Mesenchymal stem cell (in vitro differentiated cells and primary cell): ENCODE measurements at regions not wholly inside any gene's neighbourhood (a gene's known extent, or its start where the extent isn't known, plus 50 kb on each side); places are given as distances from the start of the nearest gene placed in this dataset.
A peak's percentile ranks its signal among the peaks of the same experiment; 100 is the strongest.

Source experiments
- DNase-seq: peaks from one replicate; pipeline ENCODE4 v3.0.0-alpha.2; 2013
- H2AFZ ChIP-seq: one replicate; pipeline ENCODE4 v1.6.1; 2013; ENCODE audit warnings: low read depth, mild to moderate bottlenecking, control low read depth, inconsistent platforms, low read length, moderate library complexity
- H2AK5ac ChIP-seq: 2 replicates; pipeline ENCODE4 v1.6.1; 2013; ENCODE audit warnings: low read length, moderate library complexity, mild to moderate bottlenecking, inconsistent platforms; ENCODE audit not compliant: severe bottlenecking
- H2BK120ac ChIP-seq: one replicate; pipeline ENCODE4 v1.6.1; 2013; ENCODE audit warnings: low read depth, mild to moderate bottlenecking, inconsistent platforms, low read length, moderate library complexity
- H2BK12ac ChIP-seq, 2 experiments: one replicate each; pipeline ENCODE4 v1.6.1; 2013; ENCODE audit warnings: inconsistent platforms in 2 of 2, low read length in 2 of 2, mild to moderate bottlenecking in 2 of 2, moderate library complexity in 2 of 2, control low read depth in 1 of 2
- H2BK15ac ChIP-seq: one replicate; pipeline ENCODE4 v1.6.1; 2013; ENCODE audit warnings: mild to moderate bottlenecking, low read depth, inconsistent platforms; ENCODE audit not compliant: poor library complexity, severe bottlenecking
- H2BK5ac ChIP-seq: 2 replicates; pipeline ENCODE4 v1.6.1; 2013; ENCODE audit warnings: low read depth, mild to moderate bottlenecking, low read length, control low read depth, inconsistent platforms; ENCODE audit not compliant: poor library complexity, severe bottlenecking
- H3K14ac ChIP-seq, 2 experiments: one replicate each; pipeline ENCODE4 v1.6.1; 2013; ENCODE audit warnings: inconsistent platforms in 2 of 2, low read length in 2 of 2, control low read depth in 1 of 2, mild to moderate bottlenecking in 1 of 2, moderate library complexity in 1 of 2
- H3K18ac ChIP-seq, 2 experiments: one replicate each; pipeline ENCODE4 v1.6.1; 2013; ENCODE audit warnings: inconsistent platforms in 2 of 2, low read length in 2 of 2, control low read depth in 1 of 2, low read depth in 1 of 2, mild to moderate bottlenecking in 1 of 2
- H3K23ac ChIP-seq, 2 experiments: one replicate each; pipeline ENCODE4 v1.6.1; 2013; ENCODE audit warnings: inconsistent platforms in 2 of 2, low read length in 2 of 2, mild to moderate bottlenecking in 2 of 2, moderate library complexity in 2 of 2, control low read depth in 1 of 2
- H3K27ac ChIP-seq: 2 replicates; pipeline ENCODE4 v1.5.1; 2013; ENCODE audit warnings: mild to moderate bottlenecking, moderate library complexity, low read length, control low read depth, inconsistent platforms; ENCODE audit not compliant: poor library complexity, severe bottlenecking
- H3K27me3 ChIP-seq, 2 experiments: 2 replicates each; pipeline versions ENCODE4 v1.6.1 to v1.7.0; 2013; ENCODE audit warnings: low read length in 2 of 2, mild to moderate bottlenecking in 2 of 2, moderate library complexity in 2 of 2, control low read depth in 1 of 2, inconsistent platforms in 1 of 2; ENCODE audit not compliant: control insufficient read depth in 1 of 2, insufficient read depth in 1 of 2
- H3K36me3 ChIP-seq, 2 experiments: 2 replicates each; pipeline versions ENCODE4 v1.6.1 to v1.7.0; 2013; ENCODE audit warnings: low read length in 2 of 2, control low read depth in 1 of 2, inconsistent platforms in 1 of 2, low read depth in 1 of 2, mild to moderate bottlenecking in 1 of 2; ENCODE audit not compliant: insufficient read depth in 2 of 2, control insufficient read depth in 1 of 2
- H3K4ac ChIP-seq, 2 experiments: one replicate each; pipeline ENCODE4 v1.6.1; 2013; ENCODE audit warnings: inconsistent platforms in 2 of 2, low read length in 2 of 2, mild to moderate bottlenecking in 2 of 2, moderate library complexity in 2 of 2, control low read depth in 1 of 2, low read depth in 1 of 2
- H3K4me1 ChIP-seq: 2 replicates; pipeline ENCODE4 v1.6.1; 2013; ENCODE audit warnings: low read depth, low read length, control low read depth; ENCODE audit not compliant: control insufficient read depth, insufficient read depth
- H3K4me2 ChIP-seq: 2 replicates; pipeline ENCODE4 v1.6.1; 2013; ENCODE audit warnings: low read length, mild to moderate bottlenecking, inconsistent platforms; ENCODE audit not compliant: poor library complexity, severe bottlenecking
- H3K4me3 ChIP-seq, 2 experiments: 2 replicates each; pipeline versions ENCODE4 v1.5.1 to v1.7.0; 2013; ENCODE audit warnings: low read length in 2 of 2, mild to moderate bottlenecking in 2 of 2, control low read depth in 1 of 2, low read depth in 1 of 2; ENCODE audit not compliant: insufficient read depth in 1 of 2
- H3K79me1 ChIP-seq: replicated peaks from 2 replicates; pipeline ENCODE4 v1.6.1; 2013; ENCODE audit warnings: mild to moderate bottlenecking, control low read depth, low read length, inconsistent platforms; ENCODE audit not compliant: poor library complexity, severe bottlenecking
- H3K9ac ChIP-seq: 2 replicates; pipeline ENCODE4 v1.7.0; 2013; ENCODE audit warnings: mild to moderate bottlenecking, low read length, moderate library complexity
- H3K9me3 ChIP-seq: 2 replicates; pipeline ENCODE4 v1.7.0; 2013; ENCODE audit warnings: mild to moderate bottlenecking, low read length; ENCODE audit not compliant: control insufficient read depth
- H4K8ac ChIP-seq: one replicate; pipeline ENCODE4 v1.6.1; 2013; ENCODE audit warnings: inconsistent platforms, mild to moderate bottlenecking, low read length, moderate library complexity
- H4K91ac ChIP-seq: one replicate; pipeline ENCODE4 v1.6.1; 2013; ENCODE audit warnings: mild to moderate bottlenecking, low read length, inconsistent platforms
- WGBS: methylation state at CpG from one replicate; pipeline ENCODE4 v1.1.7; 2013; ENCODE audit warnings: mixed read lengths; 5-methylcytosine and 5-hydroxymethylcytosine counted together

- no peak overlapping the region for H4K91ac ChIP-seq
- WGBS, result 96% methylated on average over 6 of the region's 6 CpGs
- no peak overlapping the region for H3K4ac ChIP-seq
- H3K18ac ChIP-seq, result no peak overlapping the region
- no peak overlapping the region for H2BK15ac ChIP-seq
- no peak overlapping the region for H2BK5ac ChIP-seq
- H2BK120ac ChIP-seq, result no peak overlapping the region
- H3K4me3 ChIP-seq, result no peak overlapping the region
- no peak overlapping the region for H3K27ac ChIP-seq
- H2BK12ac ChIP-seq, result no peak overlapping the region
- H3K14ac ChIP-seq, result no peak overlapping the region
- H4K8ac ChIP-seq, result no peak overlapping the region
- no peak overlapping the region for H2AK5ac ChIP-seq
- H3K36me3 ChIP-seq, result no peaks in the 10 kb centered on the region
- H3K9me3 ChIP-seq, result peaks cover 8% of the 10 kb centered on the region
- peaks cover 8% of the 10 kb centered on the region for H3K4me1 ChIP-seq
- no peak overlapping the region for H3K9ac ChIP-seq
- DNase-seq, result no peak
- no peak overlapping the region for H2AFZ ChIP-seq
- no peaks in the 10 kb centered on the region for H3K27me3 ChIP-seq
- H3K79me1 ChIP-seq, result no peaks in the 10 kb centered on the region
- no peak overlapping the region for H3K23ac ChIP-seq
- H3K4me2 ChIP-seq, result no peak overlapping the region
Measured at GRCh38 chr3:15977598-15978232, 179.9 kb upstream of the ANKRD28 start.

DNA sequence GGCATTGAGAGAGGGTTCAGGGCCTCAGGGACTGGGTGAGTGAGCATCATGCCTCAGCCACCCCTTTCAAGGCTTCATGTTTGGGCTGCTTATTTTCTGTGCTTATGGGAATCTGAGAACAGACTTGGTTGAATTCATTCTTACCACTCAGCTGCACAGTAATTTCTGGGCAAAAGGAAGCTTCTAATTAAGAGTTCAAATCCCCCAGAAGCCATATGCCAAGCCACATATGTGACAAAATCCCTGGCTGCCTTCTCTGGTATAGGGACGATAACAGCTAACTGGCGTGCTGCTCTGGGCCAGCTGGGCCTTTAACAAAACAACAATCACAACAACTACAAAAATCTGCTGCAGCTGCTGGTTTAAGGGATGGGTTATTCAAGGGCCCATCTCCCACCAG lies 181.0 kb upstream of the ANKRD28 start:
- Histone ChIP-seq H3K4me2 (no peak overlapping the region), H4K8ac (no peak overlapping the region), H2BK120ac (no peak overlapping the region), H3K18ac (no peak overlapping the region), H2BK15ac (no peak overlapping the region), H3K9ac (no peak overlapping the region), H2BK5ac (no peak overlapping the region), H3K4me3 (no peak overlapping the region), H3K14ac (no peak overlapping the region), H4K91ac (no peak overlapping the region), H3K4ac (no peak overlapping the region), H3K9me3 (peaks cover 8% of the 10 kb centered on the region), H3K23ac (no peak overlapping the region), H2AFZ (no peak overlapping the region), H3K4me1 (peaks cover 11% of the 10 kb centered on the region), H3K79me1 (no peaks in the 10 kb centered on the region), H2BK12ac (no peak overlapping the region), H3K27ac (no peak overlapping the region), H3K36me3 (no peaks in the 10 kb centered on the region), H2AK5ac (peak overlapping the region; percentile 22), H3K27me3 (no peaks in the 10 kb centered on the region)
- 100% methylated on average over 2 of the region's 2 CpGs for WGBS
- DNase-seq, result no peak

DNA sequence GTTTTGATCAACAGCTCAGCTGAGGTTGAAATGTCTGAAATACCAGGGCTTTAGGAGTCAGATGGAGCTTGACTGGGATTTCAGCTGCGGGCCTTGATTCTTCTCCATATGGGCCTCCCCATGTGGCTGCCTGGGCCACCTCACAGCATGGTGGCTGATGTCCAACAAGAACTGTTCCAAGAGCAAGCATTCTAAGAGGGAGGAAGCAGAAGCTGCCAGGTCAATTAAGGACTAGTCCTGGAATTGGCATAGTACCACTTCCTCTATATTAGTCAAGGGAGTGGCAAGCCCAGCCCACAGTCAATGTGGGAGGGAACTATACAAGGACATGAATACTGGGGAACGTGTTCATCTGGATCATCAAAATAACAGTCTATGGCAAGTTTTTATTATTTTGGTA lies 181.7 kb upstream of the ANKRD28 start:
- Histone ChIP-seq H3K36me3 (no peaks in the 10 kb centered on the region), H3K4me3 (no peak overlapping the region), H2BK12ac (no peak overlapping the region), H3K18ac (no peak overlapping the region), H3K23ac (no peak overlapping the region), H2AK5ac (no peak overlapping the region), H2AFZ (no peak overlapping the region), H3K79me1 (no peaks in the 10 kb centered on the region), H3K27ac (no peak overlapping the region), H2BK5ac (no peak overlapping the region), H3K4me1 (peaks cover 11% of the 10 kb centered on the region), H3K4ac (no peak overlapping the region), H4K8ac (no peak overlapping the region), H2BK120ac (no peak overlapping the region), H2BK15ac (no peak overlapping the region), H4K91ac (no peak overlapping the region), H3K14ac (no peak overlapping the region), H3K4me2 (no peak overlapping the region), H3K9me3 (peaks cover 8% of the 10 kb centered on the region), H3K9ac (no peak overlapping the region), H3K27me3 (no peaks in the 10 kb centered on the region)
- 100% methylated on average over 2 of the region's 2 CpGs for WGBS
- no peak for DNase-seq

DNA sequence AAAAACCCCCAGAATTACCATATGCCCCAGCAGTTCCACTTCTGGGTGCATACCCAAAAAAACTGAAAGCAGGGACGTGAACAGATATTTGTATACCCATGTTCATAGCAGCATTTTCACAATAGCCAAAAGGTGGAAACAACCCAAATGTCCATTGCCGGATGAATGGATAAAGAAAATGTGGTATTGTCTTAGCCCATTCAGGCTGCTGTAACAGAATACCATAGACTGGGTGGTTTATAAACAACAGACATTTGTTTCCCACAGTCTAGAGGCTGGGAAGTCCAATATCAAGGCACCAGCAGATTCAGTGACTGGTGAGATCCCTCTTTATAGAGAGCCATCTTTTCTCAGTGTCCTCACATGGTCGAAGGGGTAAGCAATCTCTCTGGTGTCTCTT lies 182.1 kb upstream of the ANKRD28 start:
- Histone ChIP-seq H3K27me3 (no peaks in the 10 kb centered on the region), H3K79me1 (no peaks in the 10 kb centered on the region), H3K4me3 (peak overlapping the region in 1 of 2 experiments; percentile 8), H2BK12ac (no peak overlapping the region), H3K4me2 (no peak overlapping the region), H3K9ac (no peak overlapping the region), H3K18ac (no peak overlapping the region), H2BK120ac (no peak overlapping the region), H4K91ac (no peak overlapping the region), H2BK15ac (no peak overlapping the region), H3K14ac (no peak overlapping the region), H3K23ac (no peak overlapping the region), H3K36me3 (no peaks in the 10 kb centered on the region), H3K4me1 (peaks cover 11% of the 10 kb centered on the region), H4K8ac (no peak overlapping the region), H2AFZ (no peak overlapping the region), H2BK5ac (no peak overlapping the region), H3K9me3 (peaks cover 8% of the 10 kb centered on the region), H3K27ac (no peak overlapping the region), H3K4ac (no peak overlapping the region), H2AK5ac (no peak overlapping the region)
- DNase-seq, result no peak
- 100% methylated on average over 2 of the region's 3 CpGs for WGBS
